GM23338 (cell line): ENCODE measurements at regions not wholly inside any gene's neighbourhood (a gene's known extent, or its start where the extent isn't known, plus 50 kb on each side); places are given as distances from the start of the nearest gene placed in this dataset.
A peak's percentile ranks its signal among the peaks of the same experiment; 100 is the strongest.

Experiments
- ATAC-seq: fragments of 200-7000 bp; cut with Tn5 transposase; 3 replicates; pipeline ENCODE4 v1.9.1; 2020
- DNase-seq: peaks from one replicate; pipeline ENCODE4 v3.0.0-alpha.2; 2015; ENCODE audit warnings: low spot score
- H2AFZ ChIP-seq: fragments of 200-600 bp; sonication (generic); 2 replicates; pipeline ENCODE4 v1.8.0; 2016; ENCODE audit warnings: antibody characterized with exemption, mild to moderate bottlenecking, moderate library complexity
- H3F3A ChIP-seq: fragments of 200-600 bp; sonication (generic); replicated peaks from 2 replicates; pipeline ENCODE4 v1.8.0; 2017; ENCODE audit warnings: antibody characterized with exemption, mixed run types, low read depth
- H3K27ac ChIP-seq: fragments of 200-600 bp; sonication (generic); 2 replicates; pipeline ENCODE4 v1.6.1; 2016; ENCODE audit warnings: low read depth
- H3K27me3 ChIP-seq: fragments of 200-600 bp; sonication (generic); 2 replicates; pipeline ENCODE4 v1.8.0; 2016; ENCODE audit warnings: mild to moderate bottlenecking, mixed run types, moderate library complexity; ENCODE audit not compliant: insufficient read depth
- H3K36me3 ChIP-seq: fragments of 200-600 bp; sonication (generic); 2 replicates; pipeline ENCODE4 v1.8.0; 2016; ENCODE audit warnings: mild to moderate bottlenecking; ENCODE audit not compliant: insufficient read depth
- H3K4me1 ChIP-seq: fragments of 200-600 bp; sonication (generic); 2 replicates; pipeline ENCODE4 v1.8.0; 2016; ENCODE audit warnings: mild to moderate bottlenecking, moderate library complexity; ENCODE audit not compliant: insufficient read depth
- H3K4me2 ChIP-seq: fragments of 200-600 bp; sonication (generic); 2 replicates; pipeline ENCODE4 v1.7.1; 2017; ENCODE audit warnings: mixed run types
- H3K4me3 ChIP-seq: fragments of 200-600 bp; sonication (generic); 2 replicates; pipeline ENCODE4 v1.6.1; 2016; ENCODE audit warnings: mixed run types
- H3K79me2 ChIP-seq: fragments of 200-600 bp; sonication (generic); replicated peaks from 2 replicates; pipeline ENCODE4 v1.8.0; 2017; ENCODE audit warnings: mild to moderate bottlenecking; ENCODE audit not compliant: insufficient read depth
- H3K9me2 ChIP-seq: fragments of 200-600 bp; sonication (generic); 2 replicates; pipeline ENCODE4 v1.8.0; 2017; ENCODE audit not compliant: insufficient read depth
- H4K20me1 ChIP-seq: fragments of 200-600 bp; sonication (generic); replicated peaks from 2 replicates; pipeline ENCODE4 v1.8.0; 2017; ENCODE audit warnings: mild to moderate bottlenecking; ENCODE audit not compliant: insufficient read depth
- H3K27ac Mint-ChIP-seq: 2 replicates; pipeline ENCODE4 v1.8.0; 2020; ENCODE audit warnings: inconsistent platforms, mild to moderate bottlenecking, moderate library complexity, mixed read lengths
- H3K27me3 Mint-ChIP-seq: 3 replicates; pipeline ENCODE4 v1.8.0; 2022; ENCODE audit warnings: low read depth, mild to moderate bottlenecking, moderate library complexity, mixed read lengths, inconsistent platforms; ENCODE audit not compliant: insufficient read depth, poor library complexity
- H3K36me3 Mint-ChIP-seq: 3 replicates; pipeline ENCODE4 v1.8.0; 2021; ENCODE audit warnings: low read depth, mild to moderate bottlenecking, inconsistent platforms, moderate library complexity, mixed read lengths
- H3K4me1 Mint-ChIP-seq: 3 replicates; pipeline ENCODE4 v1.8.0; 2020; ENCODE audit warnings: mild to moderate bottlenecking, inconsistent platforms, mixed read lengths
- H3K4me3 Mint-ChIP-seq: 3 replicates; pipeline ENCODE4 v1.8.0; 2021; ENCODE audit warnings: moderate library complexity, mild to moderate bottlenecking, inconsistent platforms, mixed read lengths
- H3K9me3 Mint-ChIP-seq: 3 replicates; pipeline ENCODE4 v1.8.0; 2020; ENCODE audit warnings: moderate library complexity, mild to moderate bottlenecking, inconsistent platforms, mixed read lengths
- CREB1 ChIP-seq: fragments of 250-450 bp; sonication (Bioruptor Pico); IDR thresholded peaks from 2 replicates; pipeline ENCODE4 v1.5.0; 2020; ENCODE audit warnings: low read depth, mild to moderate bottlenecking, moderate library complexity
- EZH2 ChIP-seq: fragments of 200-600 bp; sonication (generic); IDR thresholded peaks from one replicate; pipeline ENCODE4 v1.8.0; 2017; ENCODE audit warnings: antibody characterized with exemption, mild to moderate bottlenecking, low read depth; ENCODE audit not compliant: unreplicated experiment
- EZH2phosphoT487 ChIP-seq: fragments of 200-600 bp; sonication (generic); IDR thresholded peaks from one replicate; pipeline ENCODE4 v1.8.1; 2018; ENCODE audit warnings: antibody characterized with exemption; ENCODE audit not compliant: unreplicated experiment
- JUNB ChIP-seq: IDR thresholded peaks from one replicate; pipeline ENCODE4 v1.6.1; 2016; ENCODE audit warnings: antibody characterized with exemption; ENCODE audit not compliant: unreplicated experiment
- POLR2AphosphoS5 ChIP-seq: IDR thresholded peaks from 2 replicates; pipeline ENCODE4 v1.6.1; 2016; ENCODE audit warnings: antibody characterized with exemption, low read depth
- STAT1 ChIP-seq: IDR thresholded peaks from one replicate; pipeline ENCODE4 v1.6.1; 2016; ENCODE audit warnings: antibody characterized with exemption; ENCODE audit not compliant: unreplicated experiment
- ZNF114 ChIP-seq: fragments of 250-450 bp; sonication (Bioruptor Pico); IDR thresholded peaks from 2 replicates; pipeline ENCODE4 v1.5.0; 2020; ENCODE audit warnings: mild to moderate bottlenecking, moderate library complexity
- ZNF331 ChIP-seq: fragments of 250-450 bp; sonication (Bioruptor Pico); IDR thresholded peaks from 2 replicates; pipeline ENCODE4 v1.5.0; 2020; ENCODE audit warnings: low read depth, mild to moderate bottlenecking, moderate library complexity
- TF ChIP-seq, protein P1 (sequence below): IDR thresholded peaks from one replicate; pipeline ENCODE4 v1.6.1; 2018; ENCODE audit warnings: antibody characterized with exemption; ENCODE audit not compliant: unreplicated experiment
- TF ChIP-seq, protein P2 (sequence below), 2 experiments: fragments of 200-600 bp in 1 of 2; sonication (generic) in 1 of 2; conservative IDR thresholded peaks; 2 replicates each; pipeline versions ENCODE4 v1.5.1 to v1.6.1; 2016 to 2017; ENCODE audit warnings: antibody characterized with exemption in 2 of 2, low read depth in 2 of 2, mild to moderate bottlenecking in 2 of 2, moderate library complexity in 1 of 2

DNA sequence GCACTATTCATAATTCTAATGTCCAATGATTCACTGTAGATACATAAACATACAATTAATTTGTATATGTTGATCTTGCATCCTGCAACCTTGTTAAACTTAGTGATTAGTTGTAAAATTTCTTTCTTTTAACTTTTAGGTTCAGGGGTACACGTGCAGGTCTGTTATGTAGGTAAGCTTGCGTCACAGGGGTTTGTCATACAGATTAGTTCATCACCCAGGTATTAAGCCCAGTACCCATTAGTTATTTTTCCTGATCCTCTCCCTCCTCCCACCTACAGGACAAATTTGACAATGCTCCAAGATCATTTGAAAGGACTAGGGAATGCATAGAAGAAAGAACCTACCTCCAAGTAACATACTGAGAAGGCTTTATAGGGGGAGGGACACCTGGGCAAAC, 290.1 kb downstream of the SRBD1 start (continued):
- TF ChIP-seq JUNB (no peak), CREB1 (no peak), ZNF114 (CRISPR knock-in tag) (no peak), ZNF331 (CRISPR knock-in tag) (no peak), EZH2 (no peak)
- TF ChIP-seq, protein P1, sequence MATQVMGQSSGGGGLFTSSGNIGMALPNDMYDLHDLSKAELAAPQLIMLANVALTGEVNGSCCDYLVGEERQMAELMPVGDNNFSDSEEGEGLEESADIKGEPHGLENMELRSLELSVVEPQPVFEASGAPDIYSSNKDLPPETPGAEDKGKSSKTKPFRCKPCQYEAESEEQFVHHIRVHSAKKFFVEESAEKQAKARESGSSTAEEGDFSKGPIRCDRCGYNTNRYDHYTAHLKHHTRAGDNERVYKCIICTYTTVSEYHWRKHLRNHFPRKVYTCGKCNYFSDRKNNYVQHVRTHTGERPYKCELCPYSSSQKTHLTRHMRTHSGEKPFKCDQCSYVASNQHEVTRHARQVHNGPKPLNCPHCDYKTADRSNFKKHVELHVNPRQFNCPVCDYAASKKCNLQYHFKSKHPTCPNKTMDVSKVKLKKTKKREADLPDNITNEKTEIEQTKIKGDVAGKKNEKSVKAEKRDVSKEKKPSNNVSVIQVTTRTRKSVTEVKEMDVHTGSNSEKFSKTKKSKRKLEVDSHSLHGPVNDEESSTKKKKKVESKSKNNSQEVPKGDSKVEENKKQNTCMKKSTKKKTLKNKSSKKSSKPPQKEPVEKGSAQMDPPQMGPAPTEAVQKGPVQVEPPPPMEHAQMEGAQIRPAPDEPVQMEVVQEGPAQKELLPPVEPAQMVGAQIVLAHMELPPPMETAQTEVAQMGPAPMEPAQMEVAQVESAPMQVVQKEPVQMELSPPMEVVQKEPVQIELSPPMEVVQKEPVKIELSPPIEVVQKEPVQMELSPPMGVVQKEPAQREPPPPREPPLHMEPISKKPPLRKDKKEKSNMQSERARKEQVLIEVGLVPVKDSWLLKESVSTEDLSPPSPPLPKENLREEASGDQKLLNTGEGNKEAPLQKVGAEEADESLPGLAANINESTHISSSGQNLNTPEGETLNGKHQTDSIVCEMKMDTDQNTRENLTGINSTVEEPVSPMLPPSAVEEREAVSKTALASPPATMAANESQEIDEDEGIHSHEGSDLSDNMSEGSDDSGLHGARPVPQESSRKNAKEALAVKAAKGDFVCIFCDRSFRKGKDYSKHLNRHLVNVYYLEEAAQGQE, result no peak
- TF ChIP-seq, protein P2, sequence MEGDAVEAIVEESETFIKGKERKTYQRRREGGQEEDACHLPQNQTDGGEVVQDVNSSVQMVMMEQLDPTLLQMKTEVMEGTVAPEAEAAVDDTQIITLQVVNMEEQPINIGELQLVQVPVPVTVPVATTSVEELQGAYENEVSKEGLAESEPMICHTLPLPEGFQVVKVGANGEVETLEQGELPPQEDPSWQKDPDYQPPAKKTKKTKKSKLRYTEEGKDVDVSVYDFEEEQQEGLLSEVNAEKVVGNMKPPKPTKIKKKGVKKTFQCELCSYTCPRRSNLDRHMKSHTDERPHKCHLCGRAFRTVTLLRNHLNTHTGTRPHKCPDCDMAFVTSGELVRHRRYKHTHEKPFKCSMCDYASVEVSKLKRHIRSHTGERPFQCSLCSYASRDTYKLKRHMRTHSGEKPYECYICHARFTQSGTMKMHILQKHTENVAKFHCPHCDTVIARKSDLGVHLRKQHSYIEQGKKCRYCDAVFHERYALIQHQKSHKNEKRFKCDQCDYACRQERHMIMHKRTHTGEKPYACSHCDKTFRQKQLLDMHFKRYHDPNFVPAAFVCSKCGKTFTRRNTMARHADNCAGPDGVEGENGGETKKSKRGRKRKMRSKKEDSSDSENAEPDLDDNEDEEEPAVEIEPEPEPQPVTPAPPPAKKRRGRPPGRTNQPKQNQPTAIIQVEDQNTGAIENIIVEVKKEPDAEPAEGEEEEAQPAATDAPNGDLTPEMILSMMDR (conservative IDR thresholded peaks at IDR 0.05; ENCODE audit: low read depth in 2 of 2), result no peak

DNA sequence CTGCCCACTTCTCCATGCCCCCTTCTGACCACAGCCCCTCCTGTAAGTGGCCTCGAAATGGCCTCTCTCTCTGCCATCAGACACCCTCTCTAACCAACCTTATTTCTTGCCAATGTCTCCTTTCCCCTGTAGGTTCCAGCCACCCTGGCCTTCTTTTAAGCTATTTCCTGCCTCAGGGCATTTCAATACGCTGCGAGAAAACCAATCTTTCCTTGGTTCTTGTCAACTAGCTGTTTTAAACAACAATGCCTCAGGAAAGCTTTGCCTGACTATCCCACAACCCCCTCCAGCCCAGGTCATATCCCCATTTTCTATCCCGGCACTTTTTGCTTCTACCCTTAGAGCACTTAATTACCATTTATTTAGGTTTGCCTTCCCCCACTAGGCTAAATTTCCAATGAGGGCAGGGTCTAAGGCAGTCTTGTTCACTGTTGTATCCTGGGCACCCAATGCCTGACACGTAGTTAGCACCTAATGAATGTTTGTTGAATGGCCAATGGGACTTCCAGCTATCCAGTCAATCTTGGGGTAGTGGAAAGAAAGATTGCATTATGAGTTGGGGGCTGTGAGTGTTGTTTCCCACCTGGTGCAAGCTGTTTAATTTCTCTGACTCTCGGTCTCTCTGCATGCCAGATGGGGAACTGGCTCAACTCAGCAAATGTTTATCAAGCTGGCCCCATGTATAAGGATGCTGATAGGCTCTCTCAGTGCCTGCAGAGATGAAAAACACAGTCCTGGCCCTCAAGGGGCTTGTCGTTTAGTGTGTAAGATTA, 291.2 kb downstream of the SRBD1 start:
- no peak overlapping the region for H3K4me2 ChIP-seq
- H4K20me1 ChIP-seq, result no peaks in the 10 kb centered on the region
- Mint-ChIP-seq H3K4me1 (peaks cover 8% of the 10 kb centered on the region; the same call in 2 of the 3 replicates), H3K27me3 (peaks cover 2% of the 10 kb centered on the region), H3K36me3 (peaks cover 4% of the 10 kb centered on the region), H3K27ac (no peak overlapping the region), H3K9me3 (peaks cover 14% of the 10 kb centered on the region), H3K4me3 (no peak overlapping the region)
- DNase-seq, result no peak
- no peak for ATAC-seq
- H3K27me3 ChIP-seq, result no peaks in the 10 kb centered on the region
- H3F3A ChIP-seq, result no peaks in the 10 kb centered on the region
- no peaks in the 10 kb centered on the region; the same call in 1 of the 2 replicates for H3K36me3 ChIP-seq
- H3K27ac ChIP-seq, result peak overlapping the region; percentile 59; the same call in 1 of the 2 replicates
- peak overlapping the region; percentile 69; the same call in 1 of the 2 replicates for H2AFZ ChIP-seq
- H3K4me3 ChIP-seq, result no peak overlapping the region
- H3K9me2 ChIP-seq, result peaks cover 3% of the 10 kb centered on the region; the same call in 1 of the 2 replicates
- peaks cover 10% of the 10 kb centered on the region; the same call in 1 of the 2 replicates for H3K4me1 ChIP-seq
- H3K79me2 ChIP-seq, result no peaks in the 10 kb centered on the region
- TF ChIP-seq POLR2AphosphoS5 (no peak), EZH2phosphoT487 (no peak), ZNF114 (CRISPR knock-in tag) (no peak), STAT1 (no peak), JUNB (no peak)
- TF ChIP-seq, protein P1, result no peak
